GDM1 (cell line): ENCODE measurements at regions not wholly inside any gene's neighbourhood (a gene's known extent, or its start where the extent isn't known, plus 50 kb on each side); places are given as distances from the start of the nearest gene placed in this dataset.

Experiments
- DNase-seq: peaks from one replicate; lab custom pipeline; 2025; lab: John Stamatoyannopoulos, UW

- DNase-seq: no peak
These were observed 267.2 kb downstream of the BUD13 start for GRCh38 chr11:116505298-116506262.

- no peak for DNase-seq
These were observed 268.1 kb downstream of the BUD13 start for GRCh38 chr11:116504541-116505297.

- DNase-seq: no peak
These were observed 269.3 kb downstream of the BUD13 start for GRCh38 chr11:116503216-116504160.

- DNase-seq: no peak
These were observed 270.1 kb downstream of the BUD13 start for GRCh38 chr11:116502641-116503061.

- no peak for DNase-seq
These were observed 271.1 kb downstream of the BUD13 start for GRCh38 chr11:116501728-116502127.

GRCh38 chr11:116500947-116501602 is 271.7 kb downstream of the BUD13 start:
- no peak for DNase-seq

GRCh38 chr11:116500026-116500946 is 272.5 kb downstream of the BUD13 start:
- no peak for DNase-seq

GRCh38 chr11:116499396-116500003 is 273.3 kb downstream of the BUD13 start:
- peak; percentile 9 for DNase-seq

- DNase-seq: no peak
These were observed 274.6 kb downstream of the BUD13 start for GRCh38 chr11:116498161-116498560.

- DNase-seq: no peak
These were observed 280.2 kb downstream of the BUD13 start for GRCh38 chr11:116492600-116492999.

GRCh38 chr11:116488836-116489389 is 283.9 kb downstream of the BUD13 start:
- no peak for DNase-seq

GRCh38 chr11:116485425-116485824 is 287.4 kb downstream of the BUD13 start:
- DNase-seq: no peak

- no peak for DNase-seq
These were observed 290.1 kb downstream of the BUD13 start for GRCh38 chr11:116482716-116483115.

GRCh38 chr11:116481126-116481675 is 291.6 kb downstream of the BUD13 start:
- no peak for DNase-seq

- DNase-seq: no peak
These were observed 293.8 kb downstream of the BUD13 start for GRCh38 chr11:116478669-116479668.

GRCh38 chr11:116478205-116478604 is 294.6 kb downstream of the BUD13 start:
- DNase-seq: no peak

- DNase-seq: no peak
These were observed 298.9 kb downstream of the BUD13 start for GRCh38 chr11:116473790-116474346.
